Suppressor macrophage treated with lipopolysaccharide for 4 hours (primary cell): ENCODE measurements at regions not wholly inside any gene's neighbourhood (a gene's known extent, or its start where the extent isn't known, plus 50 kb on each side); places are given as distances from the start of the nearest gene placed in this dataset.

Experiments
- DNase-seq: peaks from one replicate; pipeline ENCODE4 v3.0.0-alpha.2; 2020

GRCh38 chr7:22909917-22910316 is 87.3 kb upstream of the TOMM7 start:
- DNase-seq: no peak

GRCh38 chr7:22907805-22908204 is 85.2 kb upstream of the TOMM7 start:
- no peak for DNase-seq

GRCh38 chr7:22900784-22901183 is 78.1 kb upstream of the TOMM7 start:
- no peak for DNase-seq

GRCh38 chr7:22900101-22900500 is 77.5 kb upstream of the TOMM7 start:
- no peak for DNase-seq

DNA sequence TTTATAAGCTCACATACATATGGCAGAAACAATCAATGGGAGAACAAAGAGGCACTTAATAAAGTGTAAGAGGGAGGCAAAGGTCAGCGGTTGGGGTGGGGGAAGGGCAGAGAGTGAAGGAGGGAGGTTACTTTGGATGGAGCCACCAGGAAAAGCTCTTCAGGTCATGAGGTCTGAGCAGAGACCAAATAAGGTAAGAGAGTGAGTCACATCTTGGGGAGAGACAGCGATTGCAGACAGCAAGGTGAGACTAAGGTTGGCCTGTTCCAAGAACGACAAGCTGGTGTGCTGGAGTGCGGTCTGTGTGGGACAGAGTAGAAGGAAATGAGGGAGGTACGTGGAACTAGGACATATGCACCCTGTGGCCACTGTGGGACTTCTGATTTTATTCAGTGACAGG is 74.3 kb upstream of the TOMM7 start:
- DNase-seq: no peak

- DNase-seq: no peak
Observed at GRCh38 chr7:22895828-22896165, 73.1 kb upstream of the TOMM7 start.

- no peak for DNase-seq
Observed at GRCh38 chr7:22895140-22895827, 72.6 kb upstream of the TOMM7 start.

- DNase-seq: no peak
Observed at GRCh38 chr7:22894546-22894945, 71.9 kb upstream of the TOMM7 start.

DNA sequence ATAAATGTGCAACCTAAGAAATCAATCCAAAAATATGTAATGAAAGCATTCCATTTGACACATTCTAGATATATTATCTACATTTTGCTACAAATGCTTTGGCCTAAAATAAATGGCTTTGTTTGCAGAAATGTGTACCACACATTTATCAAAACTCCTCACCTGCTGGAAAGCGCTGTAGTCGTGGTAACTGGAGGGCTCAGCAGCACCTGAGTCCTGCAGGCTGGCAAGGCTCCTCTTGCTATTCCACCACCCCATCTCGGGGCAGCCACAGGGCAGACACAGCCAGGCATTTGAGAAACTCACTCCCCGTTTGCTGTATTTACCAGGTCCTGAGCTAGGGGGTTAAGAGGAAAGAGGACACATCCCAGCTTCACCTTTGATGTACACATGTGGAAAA is 68.1 kb upstream of the TOMM7 start:
- DNase-seq: no peak

GRCh38 chr7:22885797-22886261 is 63.2 kb upstream of the TOMM7 start:
- peak; percentile 72 for DNase-seq

- peak; percentile 72 for DNase-seq
Observed at GRCh38 chr7:22884911-22885788, 62.5 kb upstream of the TOMM7 start.

- peak; percentile 50 for DNase-seq
Observed at GRCh38 chr7:22882106-22882505, 59.5 kb upstream of the TOMM7 start.

- DNase-seq: no peak
Observed at GRCh38 chr7:22879709-22880306, 57.2 kb upstream of the TOMM7 start.

DNA sequence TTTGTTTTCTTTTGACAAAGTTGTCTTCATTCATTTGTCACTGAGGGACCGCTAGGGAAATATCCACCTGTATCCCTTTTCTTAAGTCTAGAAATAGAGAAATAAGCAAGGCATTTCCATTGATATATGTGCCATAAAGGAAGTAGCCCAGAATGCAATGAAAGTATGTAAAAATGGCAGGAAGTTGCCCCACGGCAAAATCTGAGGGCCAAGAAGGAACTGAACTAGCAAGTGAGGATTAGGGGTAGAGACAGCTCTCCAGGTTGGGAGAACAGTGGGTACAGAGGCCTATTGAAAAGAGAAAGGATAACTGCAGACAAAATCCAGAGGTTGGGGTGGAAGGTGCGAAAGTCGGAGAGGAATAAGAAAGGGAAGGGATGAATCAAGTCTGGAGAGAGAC is 56.6 kb upstream of the TOMM7 start:
- no peak for DNase-seq

GRCh38 chr7:22876986-22877729 is 54.5 kb upstream of the TOMM7 start:
- no peak for DNase-seq

DNA sequence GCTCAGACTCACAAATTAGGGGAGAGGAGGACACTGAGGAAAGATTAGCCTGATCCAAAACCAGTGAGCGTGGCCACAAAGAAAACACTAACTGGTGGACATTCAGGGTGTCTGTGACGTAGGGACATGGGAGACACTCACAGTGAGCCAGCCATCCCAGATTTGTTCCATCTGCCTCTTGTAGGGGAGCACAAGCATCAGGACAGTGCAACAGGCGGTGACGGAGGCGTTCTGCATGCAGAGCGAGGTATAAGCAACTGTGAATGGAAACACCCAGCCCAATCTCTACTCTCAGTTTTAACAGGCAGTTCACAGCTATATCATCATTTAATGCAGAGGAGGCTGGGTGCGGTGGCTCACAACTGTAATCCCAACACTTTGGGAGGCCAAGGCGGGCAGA is 52.8 kb upstream of the TOMM7 start:
- DNase-seq: no peak

GRCh38 chr7:22874904-22875303 is 52.3 kb upstream of the TOMM7 start:
- no peak for DNase-seq
